T-helper 1 cell treated with Interleukin-12 subunit alpha and Interleukin-12 subunit beta and Interleukin-4 antibody, amounts not matched to agents 30 μg/mL and 1 μg/mL, for 36 hours (primary cell): ENCODE measurements at regions not wholly inside any gene's neighbourhood (a gene's known extent, or its start where the extent isn't known, plus 50 kb on each side); places are given as distances from the start of the nearest gene placed in this dataset.
"Not testable (repeated sequence)": the region's sequence is repeated elsewhere in the genome, so short reads cannot be mapped to it uniquely, and the experiment has no call there.

Experiments
- H3K27ac Mint-ChIP-seq: one replicate; pipeline ENCODE4 v1.8.0; 2021; ENCODE audit warnings: mild to moderate bottlenecking, mixed read lengths
- H3K27me3 Mint-ChIP-seq: one replicate; pipeline ENCODE4 v1.8.0; 2021; ENCODE audit warnings: low read depth, mixed read lengths
- H3K36me3 Mint-ChIP-seq: one replicate; pipeline ENCODE4 v1.8.0; 2021; ENCODE audit warnings: low read depth, mixed read lengths
- H3K4me1 Mint-ChIP-seq: one replicate; pipeline ENCODE4 v1.8.0; 2021; ENCODE audit warnings: low read depth, mixed read lengths
- H3K4me3 Mint-ChIP-seq: one replicate; pipeline ENCODE4 v1.8.0; 2021; ENCODE audit warnings: mild to moderate bottlenecking, moderate library complexity, mixed read lengths
- H3K9me3 Mint-ChIP-seq: one replicate; pipeline ENCODE4 v1.8.0; 2021; ENCODE audit warnings: mixed read lengths

DNA sequence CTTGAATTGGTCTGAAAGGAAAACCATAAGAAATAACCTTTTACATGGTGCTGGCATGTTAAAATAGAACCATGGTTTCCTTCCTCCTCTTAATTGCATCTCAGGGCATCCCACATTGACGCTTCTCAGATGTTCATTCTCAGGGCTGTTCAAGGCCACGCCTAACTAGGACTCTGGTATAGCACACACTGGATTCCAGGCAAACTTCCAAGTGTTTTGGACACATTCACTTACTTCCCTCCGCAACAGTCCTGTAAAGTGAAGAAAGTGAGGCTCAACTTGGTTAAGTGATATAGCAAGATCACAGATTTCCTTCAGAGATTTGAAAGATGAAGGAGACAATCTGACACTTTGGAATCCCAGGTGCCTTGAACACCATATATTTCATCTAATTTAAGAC is 244.8 kb downstream of the DUSP10 start:
- Mint-ChIP-seq H3K9me3 (no peaks in the 10 kb centered on the region), H3K4me3 (no peak overlapping the region), H3K27ac (no peak overlapping the region), H3K4me1 (no peaks in the 10 kb centered on the region), H3K27me3 (peaks cover 4% of the 10 kb centered on the region), H3K36me3 (no peaks in the 10 kb centered on the region)

DNA sequence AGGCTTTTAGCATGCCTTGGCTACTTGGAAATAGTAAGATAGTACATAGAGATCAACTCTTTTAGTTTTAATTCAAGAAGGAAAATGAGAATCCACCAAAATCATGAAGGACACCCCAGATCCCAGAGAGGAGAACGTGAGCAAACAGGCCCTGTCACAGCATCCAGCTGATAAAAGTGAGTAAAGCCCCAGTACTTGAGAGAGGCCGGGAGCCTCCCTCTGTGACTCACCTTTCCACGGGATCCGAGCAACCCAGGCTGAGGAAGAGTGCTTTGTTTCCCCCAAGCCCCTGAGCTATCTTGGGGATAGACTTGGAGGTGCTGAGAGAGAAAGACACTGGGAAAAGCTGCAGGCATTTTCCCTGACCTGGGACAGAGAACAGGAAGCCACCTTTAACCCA is 238.6 kb downstream of the DUSP10 start:
- Mint-ChIP-seq H3K4me1 (no peaks in the 10 kb centered on the region), H3K27ac (no peak overlapping the region), H3K4me3 (no peak overlapping the region), H3K36me3 (peaks cover 2% of the 10 kb centered on the region), H3K27me3 (peaks cover 4% of the 10 kb centered on the region), H3K9me3 (peaks cover 9% of the 10 kb centered on the region)

DNA sequence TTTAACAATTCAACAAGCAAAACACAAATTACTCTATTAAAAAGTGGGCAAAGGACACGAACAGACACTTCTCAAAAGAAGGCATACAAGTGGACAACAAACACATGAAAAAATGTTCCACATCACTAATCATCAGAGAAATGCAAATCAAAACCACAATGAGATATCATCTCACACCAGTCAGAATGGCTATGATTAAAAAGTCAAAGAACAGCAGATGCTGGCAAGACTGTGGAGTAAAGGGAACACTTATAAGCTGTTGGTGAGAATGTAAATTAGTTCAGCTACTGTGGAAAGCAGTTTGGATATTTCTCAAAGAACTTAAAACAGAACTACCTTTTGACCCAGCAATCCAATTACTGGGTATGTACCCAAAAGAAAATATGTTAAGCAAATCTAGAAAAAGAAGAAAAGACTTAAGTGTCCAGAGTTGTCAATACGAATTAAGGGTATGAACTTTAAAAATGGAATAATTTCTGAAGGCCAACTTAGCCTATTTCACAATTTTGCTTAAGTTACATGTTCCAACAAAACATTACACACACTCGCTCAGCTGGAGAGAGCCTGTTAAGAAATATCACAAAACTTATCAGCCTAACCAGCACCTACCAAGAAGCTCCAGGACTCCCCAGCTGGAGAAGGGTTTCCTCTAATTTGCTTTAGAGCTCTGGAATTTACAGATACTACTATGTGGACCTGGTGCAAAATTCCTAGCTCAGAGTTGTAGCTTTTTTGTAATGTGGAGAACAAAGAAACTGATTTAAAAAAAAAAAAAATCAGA is 232.1 kb downstream of the DUSP10 start:
- peaks cover 5% of the 10 kb centered on the region for H3K27me3 Mint-ChIP-seq
- no peaks in the 10 kb centered on the region for H3K36me3 Mint-ChIP-seq
- H3K9me3 Mint-ChIP-seq = peaks cover 9% of the 10 kb centered on the region
- no peaks in the 10 kb centered on the region for H3K4me1 Mint-ChIP-seq
- H3K4me3 Mint-ChIP-seq = no peak overlapping the region
- H3K27ac Mint-ChIP-seq = no peak overlapping the region

DNA sequence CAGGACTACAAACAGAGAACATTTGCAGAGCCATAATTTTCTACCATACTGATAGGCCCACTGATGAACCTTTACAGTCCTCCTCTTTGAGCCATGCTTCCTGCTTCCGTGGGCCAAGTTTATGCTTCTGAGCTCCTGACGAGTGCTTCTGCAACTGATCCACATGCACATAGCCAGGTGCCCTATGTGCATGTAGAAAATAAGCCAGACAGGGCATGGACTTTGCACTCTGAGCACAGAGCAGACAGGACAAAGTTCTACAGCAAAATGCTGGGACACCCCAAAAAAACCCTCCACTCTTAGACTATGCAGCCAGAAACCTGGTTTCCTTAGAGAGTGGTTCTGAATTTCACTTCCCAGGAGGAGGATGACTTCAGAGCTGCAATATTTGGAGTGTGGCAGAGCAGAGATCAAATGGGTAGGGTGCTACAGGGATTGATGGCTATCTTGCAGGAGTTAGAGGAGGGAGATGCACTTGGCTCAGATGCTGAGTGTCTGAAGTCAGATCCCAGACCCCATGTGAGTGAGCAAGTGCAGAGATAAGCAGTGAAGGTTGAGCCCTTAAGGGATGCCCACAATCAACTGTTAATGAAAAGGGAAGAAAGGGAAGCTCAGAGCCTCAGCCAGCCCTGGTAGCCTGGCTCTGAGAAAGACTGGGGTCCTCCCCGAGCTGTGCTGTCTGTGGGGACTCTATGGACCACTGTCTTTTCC is 230.9 kb downstream of the DUSP10 start:
- H3K27ac Mint-ChIP-seq = no peak overlapping the region
- H3K27me3 Mint-ChIP-seq = peaks cover 5% of the 10 kb centered on the region
- no peaks in the 10 kb centered on the region for H3K4me1 Mint-ChIP-seq
- H3K36me3 Mint-ChIP-seq = no peaks in the 10 kb centered on the region
- H3K9me3 Mint-ChIP-seq = no peaks in the 10 kb centered on the region
- no peak overlapping the region for H3K4me3 Mint-ChIP-seq

DNA sequence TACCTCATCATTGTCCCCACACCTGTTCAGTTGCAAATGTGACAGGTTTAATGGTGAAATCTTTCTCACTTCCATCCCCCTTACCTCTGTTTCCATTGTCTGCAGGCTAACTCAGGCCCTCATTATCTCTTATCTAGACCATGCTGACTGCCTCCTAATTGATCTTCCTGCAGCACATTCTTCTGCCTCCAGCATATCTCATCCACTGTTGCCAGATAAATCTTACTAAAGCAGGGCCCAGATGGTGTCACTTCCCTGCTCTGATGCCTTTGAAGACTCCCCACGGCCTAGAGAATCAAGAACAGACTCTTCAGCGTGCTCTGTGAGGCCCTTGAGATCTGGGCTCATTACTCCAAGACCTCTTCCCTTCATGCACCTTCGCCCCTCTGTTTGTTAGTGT is 230.1 kb downstream of the DUSP10 start:
- H3K9me3 Mint-ChIP-seq = no peaks in the 10 kb centered on the region

DNA sequence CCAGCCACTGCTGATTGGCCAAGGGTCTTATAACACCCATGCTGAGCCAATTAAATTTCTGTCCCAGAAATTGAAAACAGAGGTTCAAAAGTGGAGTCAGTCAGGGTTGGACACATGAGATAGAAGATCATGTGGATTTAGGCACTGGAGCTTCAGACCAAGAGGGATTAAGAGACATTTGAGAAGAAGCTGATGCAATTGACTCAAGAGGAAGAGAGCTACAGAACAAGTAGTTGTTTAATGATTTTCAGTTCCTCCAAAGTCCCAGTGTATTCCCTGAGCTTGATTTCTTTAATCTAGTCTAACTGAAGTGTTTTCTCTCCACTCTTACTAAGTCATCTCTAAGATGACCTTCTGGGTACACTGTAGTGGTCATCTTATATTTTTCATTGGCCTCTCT is 227.1 kb downstream of the DUSP10 start:
- no peaks in the 10 kb centered on the region for H3K36me3 Mint-ChIP-seq
- H3K27ac Mint-ChIP-seq = no peak overlapping the region
- no peaks in the 10 kb centered on the region for H3K27me3 Mint-ChIP-seq
- H3K9me3 Mint-ChIP-seq = no peaks in the 10 kb centered on the region
- H3K4me1 Mint-ChIP-seq = no peaks in the 10 kb centered on the region
- H3K4me3 Mint-ChIP-seq = no peak overlapping the region

More for the DNA sequence above, 230.1 kb downstream of the DUSP10 start:
- Mint-ChIP-seq H3K4me1 (no peaks in the 10 kb centered on the region), H3K27me3 (peaks cover 5% of the 10 kb centered on the region), H3K4me3 (no peak overlapping the region), H3K27ac (no peak overlapping the region), H3K36me3 (no peaks in the 10 kb centered on the region)

DNA sequence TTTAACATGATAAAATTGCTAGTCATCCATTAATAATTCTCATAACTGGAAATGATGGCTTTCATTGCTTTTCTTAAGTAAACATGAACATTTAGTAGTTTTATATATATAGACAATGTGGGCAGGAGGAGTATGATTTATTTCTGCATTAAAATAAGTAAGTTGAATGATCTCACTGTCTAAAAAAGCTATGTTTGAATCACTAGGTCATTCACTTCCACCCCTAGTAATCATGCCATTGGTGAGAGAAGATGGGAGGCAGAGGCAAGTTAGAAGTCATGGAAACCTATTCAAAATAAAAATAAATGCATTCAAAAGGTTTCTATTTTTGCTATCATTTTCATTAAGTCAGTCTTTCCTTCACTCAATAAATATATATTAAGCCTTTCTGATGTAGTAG is 226.4 kb downstream of the DUSP10 start:
- H3K36me3 Mint-ChIP-seq = no peaks in the 10 kb centered on the region
- H3K27me3 Mint-ChIP-seq = no peaks in the 10 kb centered on the region
- H3K4me1 Mint-ChIP-seq = no peaks in the 10 kb centered on the region
- H3K27ac Mint-ChIP-seq = no peak overlapping the region
- H3K9me3 Mint-ChIP-seq = no peaks in the 10 kb centered on the region
- no peak overlapping the region for H3K4me3 Mint-ChIP-seq

DNA sequence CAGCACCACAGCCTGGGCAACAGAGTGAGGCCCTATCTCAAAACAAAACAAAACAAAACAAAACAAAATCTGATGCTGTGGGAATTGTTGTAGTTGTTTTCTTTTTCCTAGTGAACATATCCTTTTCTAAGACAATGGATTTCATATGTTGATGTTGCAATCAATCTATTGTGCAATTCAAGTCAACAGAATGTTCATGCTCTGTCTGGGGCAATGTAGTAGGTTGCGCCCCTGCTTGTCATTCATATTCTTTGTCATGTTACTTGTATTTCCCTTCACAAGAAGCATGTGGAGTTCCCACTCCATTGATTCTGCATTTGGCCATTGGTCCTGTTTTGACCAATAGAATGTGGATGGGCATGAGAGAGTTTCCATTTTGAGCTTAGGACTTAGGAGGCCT is 223.9 kb downstream of the DUSP10 start:
- H3K36me3 Mint-ChIP-seq = no peaks in the 10 kb centered on the region
- no peak overlapping the region for H3K27ac Mint-ChIP-seq
- H3K4me1 Mint-ChIP-seq = peaks cover 13% of the 10 kb centered on the region
- no peak overlapping the region for H3K4me3 Mint-ChIP-seq
- H3K9me3 Mint-ChIP-seq = peaks cover 4% of the 10 kb centered on the region
- H3K27me3 Mint-ChIP-seq = no peaks in the 10 kb centered on the region

DNA sequence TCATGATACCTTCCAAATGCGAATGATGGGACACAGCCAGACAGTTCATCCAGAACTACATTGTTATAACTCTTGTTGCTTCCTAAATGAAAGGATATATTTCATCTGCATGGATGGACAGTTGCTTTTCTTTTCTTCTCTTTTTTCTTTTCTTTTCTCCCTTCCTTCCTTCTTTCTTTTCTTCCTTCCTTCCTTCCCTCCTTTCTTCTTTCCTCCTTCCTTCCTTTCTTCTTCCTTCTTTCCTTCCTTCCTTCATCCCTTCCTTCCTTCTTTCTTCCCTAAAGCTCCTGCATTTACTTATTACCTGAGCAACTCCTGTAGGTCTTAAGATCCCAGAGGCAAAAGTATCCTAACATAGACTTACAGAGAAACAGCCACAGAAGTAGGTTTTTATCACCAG is 221.6 kb downstream of the DUSP10 start:
- H3K4me3 Mint-ChIP-seq = no peak overlapping the region
- peaks cover 3% of the 10 kb centered on the region for H3K27me3 Mint-ChIP-seq

DNA sequence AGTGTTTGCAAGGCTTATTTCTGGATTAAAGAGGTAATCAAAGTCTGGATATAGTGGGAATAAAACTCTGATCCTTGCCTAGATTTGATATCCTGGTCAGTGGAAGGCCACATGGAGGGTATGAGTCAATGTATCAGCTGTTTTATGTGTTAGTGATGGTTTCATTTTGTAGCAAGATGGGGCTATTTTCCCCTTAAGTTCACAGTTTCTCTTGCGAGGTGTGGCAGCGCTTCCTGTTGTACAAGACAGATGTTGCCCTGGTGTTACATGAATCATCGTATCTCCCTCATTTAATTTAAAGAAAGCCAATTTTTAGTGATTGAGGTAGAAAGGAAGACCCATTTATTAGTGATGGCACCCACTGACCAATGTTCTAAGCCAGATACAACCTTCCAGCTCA is 220.2 kb downstream of the DUSP10 start:
- Mint-ChIP-seq H3K36me3 (no peaks in the 10 kb centered on the region), H3K4me3 (no peak overlapping the region)

More for the DNA sequence above, 221.6 kb downstream of the DUSP10 start:
- H3K36me3 Mint-ChIP-seq = no peaks in the 10 kb centered on the region
- no peak overlapping the region for H3K27ac Mint-ChIP-seq
- H3K9me3 Mint-ChIP-seq = peaks cover 4% of the 10 kb centered on the region
- H3K4me1 Mint-ChIP-seq = peaks cover 13% of the 10 kb centered on the region

DNA sequence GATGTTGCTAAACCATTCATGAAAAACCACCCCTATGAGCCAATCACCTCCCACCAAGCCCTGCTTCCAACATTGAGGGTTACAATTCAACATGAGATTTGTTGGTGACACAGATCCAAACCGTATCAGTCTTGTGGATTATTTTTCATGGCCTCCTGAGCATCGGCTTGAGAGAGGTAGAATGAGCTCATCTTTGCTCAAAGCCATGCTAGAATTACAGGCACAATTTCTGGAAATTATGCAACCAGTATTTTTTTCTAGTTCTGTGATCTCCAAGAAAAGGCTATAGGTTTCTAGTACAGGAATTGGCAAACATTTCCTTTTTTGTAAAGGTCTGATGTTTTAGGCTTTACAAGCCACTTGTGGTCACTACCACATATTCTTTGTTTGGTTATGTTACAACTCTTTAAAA is 219.4 kb downstream of the DUSP10 start:
- Mint-ChIP-seq H3K36me3 (no peaks in the 10 kb centered on the region), H3K9me3 (peaks cover 4% of the 10 kb centered on the region), H3K27ac (no peak overlapping the region), H3K4me3 (no peak overlapping the region), H3K27me3 (peaks cover 8% of the 10 kb centered on the region), H3K4me1 (peaks cover 13% of the 10 kb centered on the region)

More for the DNA sequence above, 220.2 kb downstream of the DUSP10 start:
- H3K27me3 Mint-ChIP-seq = peaks cover 4% of the 10 kb centered on the region
- H3K27ac Mint-ChIP-seq = no peak overlapping the region
- H3K4me1 Mint-ChIP-seq = peaks cover 13% of the 10 kb centered on the region
- H3K9me3 Mint-ChIP-seq = peaks cover 4% of the 10 kb centered on the region

DNA sequence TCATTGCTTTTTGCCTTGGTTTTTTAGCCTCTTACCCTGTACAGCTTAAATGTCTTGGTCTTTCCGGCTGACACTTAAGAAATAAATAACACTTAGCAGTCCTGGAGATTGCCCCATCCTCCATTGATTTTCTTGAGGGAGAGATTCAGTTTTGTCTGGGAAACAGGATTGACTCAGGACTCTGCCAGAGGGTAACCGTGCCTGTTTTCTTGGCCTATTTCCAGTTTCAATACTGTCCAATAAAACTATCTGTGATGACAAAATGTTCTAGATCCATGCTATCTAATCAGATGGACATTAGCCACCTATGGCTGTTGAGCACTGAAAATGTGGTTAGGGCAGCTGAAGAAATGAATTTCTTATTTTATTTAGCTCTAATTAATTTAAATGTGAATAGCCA is 216.1 kb downstream of the DUSP10 start:
- Mint-ChIP-seq H3K9me3 (peaks cover 4% of the 10 kb centered on the region), H3K27me3 (peaks cover 10% of the 10 kb centered on the region), H3K36me3 (no peaks in the 10 kb centered on the region), H3K4me3 (no peak overlapping the region), H3K27ac (no peak overlapping the region), H3K4me1 (peaks cover 13% of the 10 kb centered on the region)

DNA sequence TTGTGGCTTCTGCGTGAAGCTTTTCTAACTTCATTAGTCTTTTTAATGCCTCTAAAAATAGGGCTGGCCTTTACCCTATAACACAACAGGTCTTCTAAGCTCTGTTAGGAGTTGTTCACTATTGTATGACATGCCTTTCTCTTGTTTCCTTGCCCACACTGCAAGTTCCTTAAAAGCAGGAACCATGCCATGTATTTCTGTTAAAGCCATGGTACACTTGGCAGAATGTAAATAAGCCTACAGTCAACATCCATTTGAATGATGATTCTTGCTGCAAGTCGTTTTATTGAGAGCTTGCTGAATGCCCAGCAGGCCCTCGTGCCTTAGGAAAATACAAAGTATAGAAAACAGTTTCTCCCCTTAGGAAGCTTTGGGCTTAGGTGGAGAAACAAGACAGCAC is 214.6 kb downstream of the DUSP10 start:
- Mint-ChIP-seq H3K4me1 (peaks cover 2% of the 10 kb centered on the region), H3K4me3 (no peak overlapping the region)

DNA sequence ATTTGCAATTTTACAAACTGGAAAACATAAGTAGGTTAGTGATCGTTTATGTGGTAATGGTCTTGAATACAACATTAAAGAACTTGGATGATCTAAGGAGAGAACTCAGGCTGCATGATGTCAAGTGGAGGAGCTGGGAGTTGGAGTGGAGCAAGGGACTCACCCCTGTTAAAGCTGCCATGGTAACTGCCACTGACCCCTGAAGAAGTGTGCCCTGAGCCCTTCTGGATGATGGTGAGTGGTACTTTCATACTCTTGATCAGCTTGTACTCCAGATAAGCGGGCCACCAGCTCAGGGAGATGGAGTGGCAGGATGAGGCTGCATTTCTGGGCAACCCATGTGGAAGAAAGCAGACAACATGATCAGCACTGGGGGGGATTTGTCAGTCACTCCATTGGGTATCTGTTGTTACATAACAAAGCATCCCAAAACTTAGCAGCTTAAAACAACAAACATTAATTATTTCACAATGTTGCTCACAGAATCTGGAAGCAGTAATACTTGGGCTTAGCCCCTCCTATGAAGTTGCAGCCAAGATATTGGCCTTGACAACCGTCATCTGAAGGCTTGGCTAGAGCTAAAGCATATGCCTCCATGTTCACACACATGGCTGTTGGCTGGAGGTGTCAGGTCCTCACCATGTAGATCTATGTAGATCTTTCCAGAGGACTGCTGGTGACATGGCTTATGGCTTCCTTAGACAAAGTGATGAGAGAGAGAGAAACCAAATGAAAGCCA is 213.8 kb downstream of the DUSP10 start:
- H3K27ac Mint-ChIP-seq = no peak overlapping the region
- H3K9me3 Mint-ChIP-seq = no peaks in the 10 kb centered on the region
- no peaks in the 10 kb centered on the region for H3K36me3 Mint-ChIP-seq
- no peak overlapping the region for H3K4me3 Mint-ChIP-seq
- H3K27me3 Mint-ChIP-seq = peaks cover 21% of the 10 kb centered on the region
- H3K4me1 Mint-ChIP-seq = peaks cover 1% of the 10 kb centered on the region

More for the DNA sequence above, 214.6 kb downstream of the DUSP10 start:
- no peaks in the 10 kb centered on the region for H3K9me3 Mint-ChIP-seq
- peaks cover 21% of the 10 kb centered on the region for H3K27me3 Mint-ChIP-seq
- H3K36me3 Mint-ChIP-seq = no peaks in the 10 kb centered on the region
- no peak overlapping the region for H3K27ac Mint-ChIP-seq

DNA sequence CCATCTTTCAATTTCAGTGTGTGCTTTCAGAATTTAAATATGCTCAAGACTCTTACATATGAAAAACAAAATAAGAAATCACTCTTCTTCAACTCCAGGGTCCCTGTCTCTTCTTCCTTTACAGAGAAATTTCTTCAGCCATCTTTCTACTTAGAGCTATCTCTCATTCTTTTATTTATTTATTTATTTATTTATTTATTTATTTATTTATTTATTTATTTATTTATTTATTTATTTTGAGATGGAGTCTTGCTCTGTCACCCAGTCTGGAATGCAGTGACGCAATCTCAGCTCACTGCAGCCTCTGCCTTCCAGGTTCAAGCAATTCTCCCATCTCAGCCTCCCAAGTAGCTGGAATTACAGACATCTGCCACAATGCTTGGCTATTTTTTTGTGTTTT is 211.7 kb downstream of the DUSP10 start:
- H3K4me3 Mint-ChIP-seq, H3K27ac Mint-ChIP-seq, H3K4me1 Mint-ChIP-seq, H3K36me3 Mint-ChIP-seq, H3K9me3 Mint-ChIP-seq: not testable (repeated sequence)
- H3K27me3 Mint-ChIP-seq = peaks cover 21% of the 10 kb centered on the region
